Spleen (tissue), 7 donors: ENCODE measurements at regions not wholly inside any gene's neighbourhood (a gene's known extent, or its start where the extent isn't known, plus 50 kb on each side); places are given as distances from the start of the nearest gene placed in this dataset.
"Not testable (repeated sequence)": the region's sequence is repeated elsewhere in the genome, so short reads cannot be mapped to it uniquely, and the experiment has no call there.

Experiments used
- POLR2A ChIP-seq, 3 donors: fragments of 450-650 bp; IDR thresholded peaks; one replicate each; pipeline ENCODE4 v1.5.1; 2017; ENCODE audit warnings: antibody characterized with exemption in 3 of 3, mild to moderate bottlenecking in 1 of 3
- POLR2AphosphoS5 ChIP-seq, 3 donors: sonication (generic); formaldehyde crosslinking; IDR thresholded peaks; one replicate each; pipeline ENCODE4 v1.5.1; 2017; ENCODE audit warnings: antibody characterized with exemption in 3 of 3
- TF ChIP-seq, protein P1 (sequence below), 11 experiments: fragments of 200-600 bp in 7 of 11; fragments of 450-650 bp in 4 of 11; sonication (generic) in 4 of 11; IDR thresholded peaks in 8 of 11; conservative IDR thresholded peaks in 3 of 11; 1 replicate in 7 of 11; 2 replicates in 4 of 11; pipeline versions ENCODE4 v1.4.0 to v1.8.0; 2016 to 2021; ENCODE audit warnings: antibody characterized with exemption in 11 of 11, inconsistent platforms in 4 of 11, mild to moderate bottlenecking in 1 of 11
- donor health status: DM: no; HTN: no; CAD: no; lungs with moderate emphysema.
- donor health status: DM: no; HTN: no; CAD: no.
- donor health status: DM: no; HTN: no; CAD: no.

DNA sequence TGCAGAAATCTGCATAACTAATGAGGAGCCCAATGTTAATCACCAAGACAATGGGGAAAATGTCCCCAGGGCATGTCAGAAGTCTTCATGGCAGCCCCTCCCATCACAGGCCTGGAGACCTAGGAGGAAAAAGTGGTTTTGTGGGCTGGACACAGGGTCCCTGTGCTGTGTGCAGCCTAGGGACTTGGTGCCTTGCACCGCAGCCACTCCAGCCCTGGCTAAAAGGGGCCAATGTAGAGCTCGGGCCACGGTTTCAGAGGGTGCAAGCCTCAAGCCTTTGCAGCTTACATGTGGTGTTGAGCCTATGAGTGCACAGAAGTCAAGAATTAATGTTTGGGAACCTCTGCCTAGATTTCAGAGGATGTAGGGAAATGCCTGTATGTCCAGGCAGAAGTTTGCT lies 474.3 kb upstream of the ADGRB3 start:
- not testable (repeated sequence) for TF ChIP-seq POLR2AphosphoS5, POLR2A (IDR thresholded peaks at IDR 0.05)
- TF ChIP-seq, protein P1, sequence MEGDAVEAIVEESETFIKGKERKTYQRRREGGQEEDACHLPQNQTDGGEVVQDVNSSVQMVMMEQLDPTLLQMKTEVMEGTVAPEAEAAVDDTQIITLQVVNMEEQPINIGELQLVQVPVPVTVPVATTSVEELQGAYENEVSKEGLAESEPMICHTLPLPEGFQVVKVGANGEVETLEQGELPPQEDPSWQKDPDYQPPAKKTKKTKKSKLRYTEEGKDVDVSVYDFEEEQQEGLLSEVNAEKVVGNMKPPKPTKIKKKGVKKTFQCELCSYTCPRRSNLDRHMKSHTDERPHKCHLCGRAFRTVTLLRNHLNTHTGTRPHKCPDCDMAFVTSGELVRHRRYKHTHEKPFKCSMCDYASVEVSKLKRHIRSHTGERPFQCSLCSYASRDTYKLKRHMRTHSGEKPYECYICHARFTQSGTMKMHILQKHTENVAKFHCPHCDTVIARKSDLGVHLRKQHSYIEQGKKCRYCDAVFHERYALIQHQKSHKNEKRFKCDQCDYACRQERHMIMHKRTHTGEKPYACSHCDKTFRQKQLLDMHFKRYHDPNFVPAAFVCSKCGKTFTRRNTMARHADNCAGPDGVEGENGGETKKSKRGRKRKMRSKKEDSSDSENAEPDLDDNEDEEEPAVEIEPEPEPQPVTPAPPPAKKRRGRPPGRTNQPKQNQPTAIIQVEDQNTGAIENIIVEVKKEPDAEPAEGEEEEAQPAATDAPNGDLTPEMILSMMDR (IDR thresholded peaks at IDR 0.05 in 8 of 11, conservative IDR thresholded peaks at IDR 0.05 in 3 of 11) = not testable (repeated sequence)
